Testis (tissue), 2 donors: ENCODE measurements at regions not wholly inside any gene's neighbourhood (a gene's known extent, or its start where the extent isn't known, plus 50 kb on each side); places are given as distances from the start of the nearest gene placed in this dataset.
A peak's percentile ranks its signal among the peaks of the same experiment; 100 is the strongest.
"Not testable (repeated sequence)": the region's sequence is repeated elsewhere in the genome, so short reads cannot be mapped to it uniquely, and the experiment has no call there.

Experiments used
- DNase-seq: peaks from one replicate; pipeline ENCODE4 v3.0.0-alpha.2; 2019
- H3K27ac ChIP-seq, 2 donors: fragments of 200-600 bp; sonication (generic); one replicate each; pipeline ENCODE4 v1.5.1; 2019
- H3K27me3 ChIP-seq: fragments of 200-600 bp; sonication (generic); one replicate; pipeline ENCODE4 v1.5.1; 2019
- H3K36me3 ChIP-seq: fragments of 200-600 bp; sonication (generic); one replicate; pipeline ENCODE4 v1.5.1; 2017; ENCODE audit warnings: low read depth; ENCODE audit errors: missing control alignments
- H3K4me1 ChIP-seq: fragments of 200-600 bp; sonication (generic); one replicate; pipeline ENCODE4 v1.5.1; 2019
- H3K4me3 ChIP-seq, 2 donors: fragments of 200-600 bp; sonication (generic); one replicate each; pipeline ENCODE4 v1.5.1; 2017 to 2019
- H3K9me3 ChIP-seq: fragments of 200-600 bp; sonication (generic); one replicate; pipeline ENCODE4 v1.5.1; 2017
- POLR2A ChIP-seq: fragments of 450-650 bp; IDR thresholded peaks from one replicate; pipeline ENCODE4 v1.6.1; 2017; ENCODE audit warnings: antibody characterized with exemption, mild to moderate bottlenecking, moderate library complexity
- WGBS, 2 donors: methylation state at CpG; one replicate each; pipeline ENCODE4 v1.1.5; 2018; 5-methylcytosine and 5-hydroxymethylcytosine counted together
- intact Hi-C: fragments of 100-400 bp; cut with DNase I; formaldehyde crosslinking; loops from one replicate; pipeline ENCODE4 v1.15.1; 2023; ENCODE audit warnings: low total_unique reads
- TF ChIP-seq, protein P1 (sequence below), 3 experiments: fragments of 450-650 bp in 2 of 3; fragments of 200-600 bp in 1 of 3; sonication (generic) in 1 of 3; IDR thresholded peaks; one replicate each; pipeline ENCODE4 v1.5.1; 2016 to 2019; ENCODE audit warnings: antibody characterized with exemption in 3 of 3, mild to moderate bottlenecking in 2 of 3, moderate library complexity in 1 of 3

DNA sequence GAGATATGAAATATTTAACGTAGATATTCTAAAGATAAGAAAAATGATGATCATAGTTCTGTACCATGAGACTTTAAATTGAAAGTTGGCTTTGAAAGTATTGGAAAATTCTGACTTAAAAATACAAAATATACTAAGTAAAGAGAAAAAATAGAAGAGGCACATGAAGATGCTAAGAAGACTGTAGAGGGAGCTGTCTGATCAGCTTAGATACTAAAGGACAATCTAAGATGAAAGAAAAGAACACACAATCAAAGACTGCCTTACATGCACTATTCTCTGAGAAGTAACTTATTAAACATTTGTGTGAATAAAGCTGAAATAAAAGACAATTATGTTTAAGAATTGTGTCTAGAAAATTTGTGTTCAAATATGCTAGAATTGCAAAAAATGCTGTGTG lies 55.1 kb downstream of the RBMXL2 start:
- H3K4me3 ChIP-seq, result no peak overlapping the region
- intact Hi-C loops, result no loop called here
- DNase-seq, result no peak
- no peak overlapping the region for H3K27ac ChIP-seq
- TF ChIP-seq, protein P1, sequence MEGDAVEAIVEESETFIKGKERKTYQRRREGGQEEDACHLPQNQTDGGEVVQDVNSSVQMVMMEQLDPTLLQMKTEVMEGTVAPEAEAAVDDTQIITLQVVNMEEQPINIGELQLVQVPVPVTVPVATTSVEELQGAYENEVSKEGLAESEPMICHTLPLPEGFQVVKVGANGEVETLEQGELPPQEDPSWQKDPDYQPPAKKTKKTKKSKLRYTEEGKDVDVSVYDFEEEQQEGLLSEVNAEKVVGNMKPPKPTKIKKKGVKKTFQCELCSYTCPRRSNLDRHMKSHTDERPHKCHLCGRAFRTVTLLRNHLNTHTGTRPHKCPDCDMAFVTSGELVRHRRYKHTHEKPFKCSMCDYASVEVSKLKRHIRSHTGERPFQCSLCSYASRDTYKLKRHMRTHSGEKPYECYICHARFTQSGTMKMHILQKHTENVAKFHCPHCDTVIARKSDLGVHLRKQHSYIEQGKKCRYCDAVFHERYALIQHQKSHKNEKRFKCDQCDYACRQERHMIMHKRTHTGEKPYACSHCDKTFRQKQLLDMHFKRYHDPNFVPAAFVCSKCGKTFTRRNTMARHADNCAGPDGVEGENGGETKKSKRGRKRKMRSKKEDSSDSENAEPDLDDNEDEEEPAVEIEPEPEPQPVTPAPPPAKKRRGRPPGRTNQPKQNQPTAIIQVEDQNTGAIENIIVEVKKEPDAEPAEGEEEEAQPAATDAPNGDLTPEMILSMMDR (IDR thresholded peaks at IDR 0.05), result peak in 1 of 3 experiments; percentile 16
- no peak for TF ChIP-seq POLR2A
- no peaks in the 10 kb centered on the region for H3K9me3 ChIP-seq
- H3K27me3 ChIP-seq, result no peaks in the 10 kb centered on the region
- H3K36me3 ChIP-seq, result no peaks in the 10 kb centered on the region
- 25 to 26% methylated on average over 1 of the region's 1 CpG for WGBS, 2 donors
- no peaks in the 10 kb centered on the region for H3K4me1 ChIP-seq

DNA sequence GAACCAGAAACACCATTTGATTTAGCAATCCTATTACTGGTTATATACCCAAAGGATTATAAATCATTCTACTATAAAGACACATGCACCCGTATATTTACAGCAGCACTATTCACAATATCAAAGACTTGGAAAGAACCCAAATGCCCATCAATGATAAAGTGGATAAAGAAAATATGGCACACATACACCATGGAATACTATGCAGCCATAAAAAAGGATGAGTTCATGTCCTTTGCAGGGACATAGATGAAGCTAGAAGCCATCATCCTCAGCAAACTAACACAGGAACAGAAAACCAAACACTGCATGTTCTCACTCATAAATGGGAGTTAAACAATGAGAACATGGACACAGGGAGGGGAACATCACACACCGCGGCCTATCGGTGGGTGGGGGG lies 61.3 kb downstream of the RBMXL2 start:
- intact Hi-C loops, H3K36me3 ChIP-seq, H3K27ac ChIP-seq, H3K4me3 ChIP-seq, DNase-seq, H3K27me3 ChIP-seq, H3K9me3 ChIP-seq, H3K4me1 ChIP-seq: not testable (repeated sequence)
- WGBS, 2 donors, result 94% methylated on average over 4 of the region's 4 CpGs

DNA sequence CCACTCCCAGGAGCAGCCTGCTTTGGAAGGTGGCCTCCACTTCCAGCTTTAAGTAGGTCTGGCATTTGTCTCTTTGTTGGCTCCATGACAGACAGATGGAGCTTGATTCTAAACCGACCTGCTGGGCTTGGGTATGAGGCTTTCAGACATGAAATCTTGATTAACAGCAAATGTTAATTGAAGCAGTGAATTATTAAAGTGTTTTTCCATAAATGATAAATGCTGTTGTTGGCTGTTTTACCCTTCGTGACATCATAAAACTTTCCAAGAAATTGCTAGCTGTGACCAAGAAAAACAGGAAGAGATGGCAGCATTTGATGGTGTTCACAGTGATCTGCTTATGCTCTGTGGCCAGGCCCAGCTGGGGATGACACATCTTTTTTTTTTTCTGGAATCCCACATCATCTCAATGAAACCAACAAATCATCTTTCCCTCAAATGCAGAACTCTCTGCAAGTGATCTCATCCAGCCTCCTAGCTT lies 66.1 kb downstream of the RBMXL2 start:
- DNase-seq, result no peak
- 43 to 50% methylated on average over 2 of the region's 2 CpGs for WGBS, 2 donors
- Histone ChIP-seq H3K9me3 (no peaks in the 10 kb centered on the region), H3K4me3 (no peak overlapping the region), H3K27me3 (no peaks in the 10 kb centered on the region), H3K27ac (no peak overlapping the region), H3K36me3 (no peaks in the 10 kb centered on the region), H3K4me1 (no peaks in the 10 kb centered on the region)
- intact Hi-C loops, result no loop called here
- TF ChIP-seq POLR2A, result no peak
- TF ChIP-seq, protein P1 (IDR thresholded peaks at IDR 0.05), result no peak

DNA sequence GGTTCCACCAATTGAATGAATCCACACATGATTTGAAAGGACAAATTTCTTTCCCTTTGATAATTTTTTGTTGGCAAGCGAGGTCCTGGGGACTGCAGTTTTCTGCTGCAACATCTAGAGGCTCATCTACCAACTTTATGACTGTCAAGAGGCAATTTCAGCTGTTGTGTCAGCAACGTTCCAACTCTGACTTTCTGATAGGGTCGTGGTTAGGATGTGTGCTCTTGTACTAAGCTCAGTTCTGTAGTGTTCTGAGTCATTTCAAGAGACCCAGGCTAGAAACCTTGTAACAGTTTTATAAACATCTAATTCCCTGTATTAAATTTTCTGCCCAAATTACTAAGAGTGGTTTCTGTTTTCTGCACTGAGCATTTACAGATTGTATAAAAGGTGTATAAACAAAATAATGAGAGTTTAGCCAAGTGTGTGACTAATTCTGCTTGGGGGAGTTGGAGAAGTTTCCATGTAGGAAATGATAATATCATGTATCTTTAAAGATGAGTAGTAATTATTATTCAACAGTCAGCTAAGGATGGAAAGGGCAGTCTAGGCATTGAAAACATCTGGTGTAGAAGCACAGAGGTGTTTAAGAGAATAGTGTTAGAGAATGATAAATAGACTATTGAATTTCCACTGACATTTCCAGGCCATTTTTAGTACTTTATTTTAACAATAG lies 72.2 kb downstream of the RBMXL2 start:
- 51 to 53% methylated on average over 3 of the region's 3 CpGs for WGBS, 2 donors
- H3K4me1 ChIP-seq, result no peaks in the 10 kb centered on the region
- no peak overlapping the region for H3K27ac ChIP-seq
- TF ChIP-seq POLR2A, result no peak
- TF ChIP-seq, protein P1 (IDR thresholded peaks at IDR 0.05), result no peak
- DNase-seq, result no peak
- no peak overlapping the region for H3K4me3 ChIP-seq
- H3K9me3 ChIP-seq, result no peaks in the 10 kb centered on the region
- intact Hi-C loops, result no loop called here
- H3K36me3 ChIP-seq, result no peaks in the 10 kb centered on the region
- H3K27me3 ChIP-seq, result no peaks in the 10 kb centered on the region

DNA sequence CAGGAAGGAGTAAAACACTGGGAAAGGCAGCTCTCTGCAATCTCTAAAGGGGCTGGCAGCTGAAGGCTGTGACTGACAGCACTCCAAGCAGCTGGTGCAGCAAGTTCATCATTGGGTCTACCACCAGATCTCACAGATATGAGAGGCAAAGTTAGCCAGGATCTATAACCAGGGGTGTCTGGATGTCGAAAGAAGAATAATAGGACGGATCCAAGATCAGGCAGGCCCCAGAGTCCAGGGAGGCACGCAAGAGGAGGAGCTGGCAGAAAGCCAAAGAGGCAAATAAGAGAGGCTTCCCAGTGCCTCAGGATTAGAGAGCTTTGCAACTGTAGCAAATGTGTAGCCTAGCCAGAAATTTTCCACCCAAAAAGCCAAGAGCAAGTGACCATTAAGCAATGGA lies 77.1 kb downstream of the RBMXL2 start:
- Histone ChIP-seq H3K36me3 (no peaks in the 10 kb centered on the region), H3K27me3 (no peaks in the 10 kb centered on the region), H3K27ac (no peak overlapping the region), H3K4me3 (no peak overlapping the region), H3K9me3 (no peaks in the 10 kb centered on the region), H3K4me1 (no peaks in the 10 kb centered on the region)
- intact Hi-C loops, result no loop called here
- no peak for TF ChIP-seq POLR2A
- TF ChIP-seq, protein P1 (IDR thresholded peaks at IDR 0.05), result no peak
- 36 to 41% methylated on average over 3 of the region's 3 CpGs for WGBS, 2 donors
- peak; percentile 32 for DNase-seq
